Astrocyte (in vitro differentiated cells and primary cell): ENCODE measurements at regions not wholly inside any gene's neighbourhood (a gene's known extent, or its start where the extent isn't known, plus 50 kb on each side); places are given as distances from the start of the nearest gene placed in this dataset.

ENCODE experiments used
- EZH2 ChIP-seq: IDR thresholded peaks from 2 replicates; pipeline ENCODE4 v1.6.1; 2012; ENCODE audit warnings: mild to moderate bottlenecking, low read length, inconsistent platforms; ENCODE audit not compliant: insufficient read depth
- TF ChIP-seq, protein P1 (sequence below): IDR thresholded peaks from 2 replicates; pipeline ENCODE4 v1.5.1; 2011; ENCODE audit warnings: low read depth, mild to moderate bottlenecking, inconsistent platforms, low read length, moderate library complexity; ENCODE audit not compliant: insufficient read depth

DNA sequence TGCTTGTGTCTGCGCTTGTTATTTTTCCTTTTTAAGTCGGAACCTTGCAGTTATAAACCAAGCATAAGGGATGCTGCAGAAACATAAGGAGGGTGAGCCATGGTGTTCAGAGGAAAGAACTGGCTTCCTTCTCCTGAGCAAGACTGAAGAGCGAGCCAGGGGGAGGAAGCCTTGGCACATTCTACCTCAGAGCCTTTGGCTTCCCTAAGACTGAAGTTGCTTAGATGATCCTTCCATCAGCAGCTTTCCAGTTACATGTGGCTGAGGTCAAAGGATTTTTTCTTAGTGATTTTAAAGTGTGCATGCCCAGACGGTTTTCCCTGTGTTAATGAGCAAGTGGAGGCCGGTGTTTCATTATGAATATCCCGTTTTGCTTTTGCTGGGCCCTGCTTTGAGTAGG lies 363.8 kb downstream of the DOK5 start:
- TF ChIP-seq EZH2 = no peak
- TF ChIP-seq, protein P1, sequence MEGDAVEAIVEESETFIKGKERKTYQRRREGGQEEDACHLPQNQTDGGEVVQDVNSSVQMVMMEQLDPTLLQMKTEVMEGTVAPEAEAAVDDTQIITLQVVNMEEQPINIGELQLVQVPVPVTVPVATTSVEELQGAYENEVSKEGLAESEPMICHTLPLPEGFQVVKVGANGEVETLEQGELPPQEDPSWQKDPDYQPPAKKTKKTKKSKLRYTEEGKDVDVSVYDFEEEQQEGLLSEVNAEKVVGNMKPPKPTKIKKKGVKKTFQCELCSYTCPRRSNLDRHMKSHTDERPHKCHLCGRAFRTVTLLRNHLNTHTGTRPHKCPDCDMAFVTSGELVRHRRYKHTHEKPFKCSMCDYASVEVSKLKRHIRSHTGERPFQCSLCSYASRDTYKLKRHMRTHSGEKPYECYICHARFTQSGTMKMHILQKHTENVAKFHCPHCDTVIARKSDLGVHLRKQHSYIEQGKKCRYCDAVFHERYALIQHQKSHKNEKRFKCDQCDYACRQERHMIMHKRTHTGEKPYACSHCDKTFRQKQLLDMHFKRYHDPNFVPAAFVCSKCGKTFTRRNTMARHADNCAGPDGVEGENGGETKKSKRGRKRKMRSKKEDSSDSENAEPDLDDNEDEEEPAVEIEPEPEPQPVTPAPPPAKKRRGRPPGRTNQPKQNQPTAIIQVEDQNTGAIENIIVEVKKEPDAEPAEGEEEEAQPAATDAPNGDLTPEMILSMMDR = no peak
